ENCODE measurements at regions not wholly inside any gene's neighbourhood (a gene's known extent, or its start where the extent isn't known, plus 50 kb on each side); places are given as distances from the start of the nearest gene placed in this dataset.

- peak; percentile 87 for DNase-seq
These were observed 524.7 kb upstream of the MCTP2 start for GRCh38 chr15:93706495-93707292.

- peak; percentile 18 for DNase-seq
These were observed 525.5 kb upstream of the MCTP2 start for GRCh38 chr15:93705753-93706455.

GRCh38 chr15:93703092-93703739 lies 528.1 kb upstream of the MCTP2 start:
- DNase-seq = peak; percentile 90

GRCh38 chr15:93700051-93700450 lies 531.3 kb upstream of the MCTP2 start:
- no peak for DNase-seq

- DNase-seq = peak; percentile 65
These were observed 537.3 kb upstream of the MCTP2 start for GRCh38 chr15:93694033-93694432.

- DNase-seq = peak; percentile 59
These were observed 547.7 kb upstream of the MCTP2 start for GRCh38 chr15:93683651-93684050.

- no peak for DNase-seq
These were observed 559.9 kb upstream of the MCTP2 start for GRCh38 chr15:93671387-93671943.

GRCh38 chr15:93670931-93671330 lies 560.4 kb upstream of the MCTP2 start:
- no peak for DNase-seq

- DNase-seq = no peak
These were observed 567.0 kb upstream of the MCTP2 start for GRCh38 chr15:93664213-93664956.

GRCh38 chr15:93662162-93662885 lies 569.0 kb upstream of the MCTP2 start:
- no peak for DNase-seq

- DNase-seq = no peak
These were observed 569.2 kb upstream of the RGMA start for GRCh38 chr15:93658026-93658816.

- DNase-seq = no peak
These were observed 567.0 kb upstream of the RGMA start for GRCh38 chr15:93656041-93656440.

- no peak for DNase-seq
These were observed 560.8 kb upstream of the RGMA start for GRCh38 chr15:93649691-93650235.

- no peak for DNase-seq
These were observed 557.2 kb upstream of the RGMA start for GRCh38 chr15:93646193-93646592.

GRCh38 chr15:93645594-93645993 lies 556.6 kb upstream of the RGMA start:
- DNase-seq = no peak

GRCh38 chr15:93644595-93644994 lies 555.6 kb upstream of the RGMA start:
- no peak for DNase-seq

GRCh38 chr15:93640411-93640962 lies 551.5 kb upstream of the RGMA start:
- no peak for DNase-seq

- DNase-seq = no peak
These were observed 543.1 kb upstream of the RGMA start for GRCh38 chr15:93631958-93632618.

GRCh38 chr15:93619597-93619996 lies 530.6 kb upstream of the RGMA start:
- DNase-seq = no peak

GRCh38 chr15:93617443-93617842 lies 528.4 kb upstream of the RGMA start:
- DNase-seq = no peak

All from fibroblast of upper back skin (primary cell).